GM12801 (cell line): ENCODE measurements at regions not wholly inside any gene's neighbourhood (a gene's known extent, or its start where the extent isn't known, plus 50 kb on each side); places are given as distances from the start of the nearest gene placed in this dataset.

Experiments
- CTCF ChIP-seq: IDR thresholded peaks from one replicate; pipeline ENCODE4 v1.5.1; 2011; ENCODE audit warnings: control low read depth; ENCODE audit not compliant: insufficient read length; ENCODE audit errors: extremely low read depth

- no peak for TF ChIP-seq CTCF
Observed at GRCh38 chr20:10724449-10725173, 50.8 kb upstream of the JAG1 start.

- TF ChIP-seq CTCF = no peak
Observed at GRCh38 chr20:10728873-10729670, 55.3 kb upstream of the JAG1 start.

- TF ChIP-seq CTCF = no peak
Observed at GRCh38 chr20:10729785-10730184, 56.0 kb upstream of the JAG1 start.

- no peak for TF ChIP-seq CTCF
Observed at GRCh38 chr20:10730629-10731183, 56.9 kb upstream of the JAG1 start.

- TF ChIP-seq CTCF = no peak
Observed at GRCh38 chr20:10731190-10731965, 57.6 kb upstream of the JAG1 start.

- no peak for TF ChIP-seq CTCF
Observed at GRCh38 chr20:10733122-10733521, 59.3 kb upstream of the JAG1 start.
